HG02571 (cell line): ENCODE measurements at regions not wholly inside any gene's neighbourhood (a gene's known extent, or its start where the extent isn't known, plus 50 kb on each side); places are given as distances from the start of the nearest gene placed in this dataset.
A peak's percentile ranks its signal among the peaks of the same experiment; 100 is the strongest.

Source experiments
- ATAC-seq: cut with Tn5 transposase; IDR thresholded peaks from one replicate; pipeline ENCODE4 v1.9.1; 2021; ENCODE audit warnings: mild to moderate bottlenecking, moderate library complexity; ENCODE audit not compliant: unreplicated experiment

- no peak for ATAC-seq
Observed at GRCh38 chr13:47190696-47191305, 293.9 kb upstream of the HTR2A start.

- ATAC-seq: no peak
Observed at GRCh38 chr13:47188802-47189201, 291.9 kb upstream of the HTR2A start.

GRCh38 chr13:47186471-47186870, 289.6 kb upstream of the HTR2A start:
- ATAC-seq: no peak

DNA sequence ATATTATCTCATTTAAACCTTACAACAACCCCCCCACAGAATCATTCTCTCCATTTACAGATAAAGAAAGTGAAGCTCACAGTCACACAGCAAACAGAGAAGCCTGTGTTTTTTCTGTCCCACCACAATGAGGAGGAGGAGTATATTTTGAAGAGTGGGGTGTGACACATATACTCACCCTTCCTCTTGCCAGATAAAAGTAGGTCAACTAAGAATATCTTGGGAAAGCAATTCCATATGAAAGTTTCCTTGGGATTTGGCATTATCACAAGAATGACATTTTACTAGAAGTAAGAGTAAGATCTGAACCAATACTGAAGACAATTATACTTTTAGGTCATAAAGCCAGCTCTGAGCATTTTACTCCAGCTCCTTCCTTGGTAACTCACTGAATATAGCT, 287.5 kb upstream of the HTR2A start:
- ATAC-seq: no peak

DNA sequence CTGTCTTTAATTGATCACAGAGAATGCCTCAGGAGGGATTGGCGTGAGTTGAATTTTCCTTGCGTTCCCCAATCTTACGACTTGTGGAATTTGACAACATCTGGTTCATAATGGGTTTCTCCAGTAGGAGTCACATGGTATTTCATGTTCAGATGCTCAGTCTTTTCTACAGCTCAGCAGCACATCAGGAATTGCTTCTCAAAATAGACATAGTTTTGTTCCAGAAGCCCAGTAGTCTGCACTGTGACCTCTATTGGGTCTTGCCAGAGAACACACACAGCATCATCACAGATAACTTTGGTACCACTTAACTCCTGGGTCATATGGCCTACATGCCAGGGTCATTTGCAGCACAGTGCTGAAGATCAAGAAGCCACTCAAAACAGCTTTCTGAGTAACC, 282.5 kb upstream of the HTR2A start:
- no peak for ATAC-seq

- no peak for ATAC-seq
Observed at GRCh38 chr13:47178090-47178950, 281.5 kb upstream of the HTR2A start.

- no peak for ATAC-seq
Observed at GRCh38 chr13:47175172-47175866, 278.5 kb upstream of the HTR2A start.

- ATAC-seq: no peak
Observed at GRCh38 chr13:47170971-47171370, 274.1 kb upstream of the HTR2A start.

- ATAC-seq: no peak
Observed at GRCh38 chr13:47168618-47169017, 271.8 kb upstream of the HTR2A start.

DNA sequence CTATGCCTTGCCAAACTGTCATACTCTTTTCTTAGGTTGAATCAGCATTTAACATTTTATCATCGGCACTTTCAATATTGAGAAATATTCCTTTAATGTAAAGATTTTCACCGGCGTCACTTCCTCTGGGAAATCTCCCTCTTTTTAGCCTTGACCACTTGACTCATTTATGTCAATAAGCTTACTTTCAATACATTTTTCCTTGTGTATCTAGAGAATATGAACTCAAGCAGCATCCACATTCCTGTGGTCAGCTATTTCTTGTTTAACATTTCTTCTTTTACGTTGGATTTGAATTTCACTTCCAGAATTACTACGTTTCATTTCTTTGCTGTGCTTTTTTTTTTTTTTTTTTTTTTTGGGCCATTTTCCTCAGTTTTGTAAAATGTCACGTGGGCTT, 271.2 kb upstream of the HTR2A start:
- ATAC-seq: no peak

GRCh38 chr13:47166336-47166735, 269.5 kb upstream of the HTR2A start:
- ATAC-seq: no peak

- no peak for ATAC-seq
Observed at GRCh38 chr13:47159853-47160550, 263.1 kb upstream of the HTR2A start.

- ATAC-seq: no peak
Observed at GRCh38 chr13:47158593-47158992, 261.7 kb upstream of the HTR2A start.

DNA sequence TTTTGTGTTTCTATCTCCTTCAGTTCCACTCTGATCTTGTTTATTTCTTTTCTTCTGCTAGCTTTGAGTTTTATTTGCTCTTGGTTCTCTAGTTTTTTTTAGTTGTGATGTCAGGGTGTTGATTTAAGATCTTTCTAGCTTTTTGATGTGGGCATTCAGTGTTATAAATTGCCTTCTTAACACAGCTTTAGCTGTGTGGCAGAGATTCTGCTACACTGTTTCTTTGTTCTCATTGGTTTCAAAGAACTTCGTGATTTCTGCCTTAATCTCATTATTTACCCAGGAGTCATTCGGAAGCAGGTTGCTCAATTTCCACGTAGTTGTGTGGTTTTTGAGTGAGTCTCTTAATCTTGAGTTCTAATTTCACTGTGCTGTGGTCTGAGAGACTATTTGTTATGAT, 251.7 kb upstream of the HTR2A start:
- ATAC-seq: no peak

- ATAC-seq: no peak
Observed at GRCh38 chr13:47147812-47148119, 250.9 kb upstream of the HTR2A start.

DNA sequence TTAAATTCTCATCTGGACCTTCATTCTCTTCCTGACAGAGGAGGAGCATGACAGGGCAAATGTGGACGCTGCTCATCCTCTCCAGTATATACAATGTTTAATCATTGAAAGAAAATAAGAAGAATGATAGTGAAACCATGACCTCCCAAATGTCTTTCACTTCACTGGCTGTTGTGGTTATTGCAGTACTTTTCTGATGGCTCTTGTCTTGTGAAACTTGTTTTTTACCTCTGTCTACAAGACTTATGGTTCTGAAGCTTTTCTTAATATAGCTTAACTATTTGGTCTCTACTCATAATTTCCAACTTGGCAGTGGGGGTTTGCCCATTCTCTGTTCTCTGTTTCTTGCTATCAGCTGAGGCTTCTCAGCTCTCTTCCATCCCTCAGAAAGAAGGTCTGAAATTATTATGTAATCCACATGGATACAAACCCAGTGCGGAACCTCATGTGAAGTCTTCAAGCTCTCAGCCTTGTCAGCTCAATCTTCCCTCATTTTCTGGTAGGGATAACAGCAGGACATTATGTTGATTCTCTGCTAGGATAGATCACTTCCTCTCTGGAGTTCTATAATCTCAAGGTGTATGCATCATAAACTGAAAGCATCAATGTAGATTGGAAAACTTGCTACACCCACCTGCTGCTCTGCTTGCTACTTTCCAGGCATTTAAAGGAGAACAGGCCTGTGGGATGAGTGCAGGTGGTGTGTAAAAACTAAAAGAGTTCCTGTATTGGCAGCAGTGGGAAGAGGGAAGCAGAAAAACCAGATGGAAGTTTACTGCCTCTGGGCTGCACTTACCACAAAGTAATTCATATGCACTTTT, 250.3 kb upstream of the HTR2A start:
- ATAC-seq: peak; percentile 96

DNA sequence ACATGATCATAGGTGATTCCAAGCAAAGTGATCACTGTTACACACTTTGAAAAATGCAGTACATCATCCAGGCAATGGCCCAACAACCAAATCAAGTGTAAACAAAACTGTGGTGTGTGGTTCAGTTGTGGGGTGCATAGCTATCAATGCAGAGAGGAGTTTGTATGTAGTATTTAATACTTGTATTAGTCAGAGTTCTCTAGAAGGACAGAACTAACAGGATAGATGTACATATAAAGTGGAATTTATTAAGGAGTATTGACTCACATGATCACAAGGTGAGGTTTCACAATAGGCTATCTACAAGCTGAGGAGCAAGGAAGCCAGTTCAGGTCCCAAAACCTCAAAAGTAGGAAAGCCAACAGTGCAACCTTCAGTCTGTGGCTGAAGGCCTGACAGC, 249.3 kb upstream of the HTR2A start:
- no peak for ATAC-seq

DNA sequence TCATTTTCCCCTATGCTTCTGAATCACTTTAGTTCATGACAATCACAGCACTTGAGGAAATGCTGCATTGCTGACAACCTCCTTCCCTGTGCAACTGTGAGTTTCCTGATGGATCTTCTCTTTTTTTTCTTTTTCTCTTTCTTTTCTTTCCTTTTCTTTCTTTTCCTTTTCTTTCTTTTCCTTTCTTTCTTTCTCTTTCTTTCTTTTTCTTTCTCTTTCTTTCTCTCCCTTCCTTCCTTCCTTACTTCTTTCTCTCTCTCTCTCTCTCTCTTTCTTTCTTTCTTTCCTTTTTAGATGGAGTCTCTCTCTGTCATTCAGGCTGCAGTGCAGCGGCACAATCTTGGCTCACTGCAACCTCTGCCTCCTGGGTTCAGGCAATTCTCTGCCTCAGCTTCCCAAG, 247.9 kb upstream of the HTR2A start:
- no peak for ATAC-seq

DNA sequence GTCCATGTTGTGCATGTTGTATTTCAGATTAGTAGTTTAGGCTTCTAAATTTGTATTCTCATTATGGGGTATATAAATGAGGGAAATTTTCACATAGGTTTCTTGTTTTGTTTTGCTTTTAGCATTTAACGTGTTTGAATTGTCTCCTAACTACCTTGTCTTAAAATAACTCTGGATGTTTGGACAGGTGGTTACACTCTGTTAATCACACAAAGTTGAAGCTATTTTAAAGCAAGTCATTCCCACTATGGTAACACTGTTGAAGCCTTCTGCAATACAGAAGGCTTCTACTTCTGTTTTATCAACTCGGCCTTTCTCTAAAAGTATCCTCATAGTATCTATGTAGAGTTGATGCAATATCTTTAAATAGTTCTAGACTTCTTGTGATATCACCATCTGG, 245.3 kb upstream of the HTR2A start:
- no peak for ATAC-seq

- ATAC-seq: no peak
Observed at GRCh38 chr13:47139519-47139918, 242.7 kb upstream of the HTR2A start.

DNA sequence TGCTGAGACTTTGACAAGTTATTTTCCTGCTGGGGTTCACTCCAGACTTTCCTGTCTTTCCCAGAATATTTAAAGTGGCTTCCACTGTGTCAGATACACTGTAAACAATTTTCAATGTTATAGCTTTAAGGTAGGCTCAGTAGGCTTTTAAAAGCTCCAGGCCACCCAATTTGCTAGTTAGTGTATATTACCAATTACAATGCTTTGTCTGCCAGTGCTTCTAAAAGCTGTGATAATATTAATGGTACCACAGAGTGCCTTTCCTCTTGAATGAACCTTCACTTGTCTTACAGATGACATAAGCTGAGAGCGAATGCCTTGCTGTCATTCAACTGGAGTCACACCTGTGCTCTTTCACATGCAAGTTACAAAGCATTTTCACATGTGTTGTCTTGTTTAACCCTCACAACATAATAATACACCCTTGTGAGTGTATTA, 239.7 kb upstream of the HTR2A start:
- ATAC-seq: no peak
